Esophagus (tissue), 2 donors: ENCODE measurements at regions not wholly inside any gene's neighbourhood (a gene's known extent, or its start where the extent isn't known, plus 50 kb on each side); places are given as distances from the start of the nearest gene placed in this dataset.

ENCODE experiments used
- H3K27ac ChIP-seq, 2 donors: one replicate each; pipeline ENCODE4 v1.5.1; 2013; ENCODE audit warnings: low read depth in 2 of 2, mild to moderate bottlenecking in 2 of 2, inconsistent platforms in 1 of 2, low read length in 1 of 2, moderate library complexity in 1 of 2
- H3K27me3 ChIP-seq, 2 donors: one replicate each; pipeline ENCODE4 v1.6.1; 2013; ENCODE audit warnings: low read length in 2 of 2, control low read depth in 1 of 2, mild to moderate bottlenecking in 1 of 2; ENCODE audit not compliant: insufficient read depth in 2 of 2, control insufficient read depth in 1 of 2
- H3K36me3 ChIP-seq, 2 donors: one replicate each; pipeline ENCODE4 v1.6.1; 2013; ENCODE audit warnings: low read length in 1 of 2; ENCODE audit not compliant: control insufficient read depth in 2 of 2, insufficient read depth in 2 of 2
- H3K4me1 ChIP-seq, 2 donors: one replicate each; pipeline ENCODE4 v1.6.1; 2013; ENCODE audit warnings: low read length in 1 of 2; ENCODE audit not compliant: control insufficient read depth in 2 of 2, insufficient read depth in 2 of 2
- H3K4me3 ChIP-seq, 2 donors: one replicate each; pipeline ENCODE4 v1.5.1; 2013; ENCODE audit warnings: low read length in 2 of 2, mild to moderate bottlenecking in 2 of 2, low read depth in 1 of 2, moderate library complexity in 1 of 2
- H3K9me3 ChIP-seq, 2 donors: one replicate each; pipeline ENCODE4 v1.6.1; 2013; ENCODE audit warnings: mild to moderate bottlenecking in 2 of 2, low read depth in 1 of 2, low read length in 1 of 2, moderate library complexity in 1 of 2; ENCODE audit not compliant: control insufficient read depth in 2 of 2, insufficient read depth in 1 of 2
- WGBS, 2 donors: extraction: QIAGEN DNeasy Blood & Tissue Kit; methylation state at CpG; one replicate each; pipeline ENCODE4 v1.1.7; 2013; 5-methylcytosine and 5-hydroxymethylcytosine counted together
- donor health status: healthy with polysubstance abuse.
- donor health status: Bipolar disorder and iron deficiency.

GRCh38 chr20:11045412-11046175 is 371.8 kb upstream of the JAG1 start:
- 82 to 88% methylated on average over 8 of the region's 8 CpGs for WGBS, 2 donors
- H3K9me3 ChIP-seq: no peaks in the 10 kb centered on the region
- H3K4me1 ChIP-seq: no peaks in the 10 kb centered on the region
- no peaks in the 10 kb centered on the region for H3K36me3 ChIP-seq
- H3K27me3 ChIP-seq: no peaks in the 10 kb centered on the region
- H3K4me3 ChIP-seq: no peak overlapping the region
- H3K27ac ChIP-seq: no peak overlapping the region

- WGBS, 2 donors: 33 to 34% methylated on average over 2 of the region's 2 CpGs
These were observed 373.8 kb upstream of the JAG1 start for GRCh38 chr20:11047559-11047958.

GRCh38 chr20:11048739-11049138 is 374.9 kb upstream of the JAG1 start:
- Histone ChIP-seq H3K4me1 (no peaks in the 10 kb centered on the region), H3K27me3 (no peaks in the 10 kb centered on the region), H3K9me3 (no peaks in the 10 kb centered on the region), H3K27ac (no peak overlapping the region), H3K4me3 (no peak overlapping the region), H3K36me3 (no peaks in the 10 kb centered on the region)

More at GRCh38 chr20:11047559-11047958, 373.8 kb upstream of the JAG1 start:
- no peaks in the 10 kb centered on the region for H3K9me3 ChIP-seq
- H3K27ac ChIP-seq: no peak overlapping the region
- H3K4me1 ChIP-seq: no peaks in the 10 kb centered on the region
- no peaks in the 10 kb centered on the region for H3K36me3 ChIP-seq
- H3K27me3 ChIP-seq: no peaks in the 10 kb centered on the region
- no peak overlapping the region for H3K4me3 ChIP-seq

GRCh38 chr20:11050350-11050749 is 376.6 kb upstream of the JAG1 start:
- no peaks in the 10 kb centered on the region for H3K4me1 ChIP-seq
- 73 to 81% methylated on average over 2 of the region's 2 CpGs for WGBS, 2 donors
- no peaks in the 10 kb centered on the region for H3K9me3 ChIP-seq
- H3K27me3 ChIP-seq: no peaks in the 10 kb centered on the region
- H3K27ac ChIP-seq: no peak overlapping the region
- H3K36me3 ChIP-seq: no peaks in the 10 kb centered on the region
- no peak overlapping the region for H3K4me3 ChIP-seq

GRCh38 chr20:11051136-11051535 is 377.3 kb upstream of the JAG1 start:
- 61 to 72% methylated on average over 3 of the region's 3 CpGs for WGBS, 2 donors
- no peak overlapping the region for H3K4me3 ChIP-seq
- no peaks in the 10 kb centered on the region for H3K36me3 ChIP-seq
- no peaks in the 10 kb centered on the region for H3K27me3 ChIP-seq
- no peak overlapping the region for H3K27ac ChIP-seq
- no peaks in the 10 kb centered on the region for H3K9me3 ChIP-seq
- no peaks in the 10 kb centered on the region for H3K4me1 ChIP-seq

- no peaks in the 10 kb centered on the region for H3K4me1 ChIP-seq
- H3K27ac ChIP-seq: no peak overlapping the region
- no peaks in the 10 kb centered on the region for H3K36me3 ChIP-seq
- no peak overlapping the region for H3K4me3 ChIP-seq
- H3K27me3 ChIP-seq: no peaks in the 10 kb centered on the region
- H3K9me3 ChIP-seq: no peaks in the 10 kb centered on the region
These were observed 379.5 kb upstream of the JAG1 start for GRCh38 chr20:11053310-11053709.

- Histone ChIP-seq H3K9me3 (no peaks in the 10 kb centered on the region), H3K36me3 (no peaks in the 10 kb centered on the region), H3K4me3 (no peak overlapping the region), H3K27ac (no peak overlapping the region), H3K4me1 (no peaks in the 10 kb centered on the region), H3K27me3 (no peaks in the 10 kb centered on the region)
- 81 to 85% methylated on average over 8 of the region's 8 CpGs for WGBS, 2 donors
These were observed 380.6 kb upstream of the JAG1 start for GRCh38 chr20:11054266-11054993.

- Histone ChIP-seq H3K9me3 (no peaks in the 10 kb centered on the region), H3K36me3 (no peaks in the 10 kb centered on the region), H3K4me3 (no peak overlapping the region), H3K27me3 (no peaks in the 10 kb centered on the region), H3K4me1 (no peaks in the 10 kb centered on the region), H3K27ac (no peak overlapping the region)
- 81 to 82% methylated on average over 5 of the region's 5 CpGs for WGBS, 2 donors
These were observed 382.6 kb upstream of the JAG1 start for GRCh38 chr20:11056414-11056813.

- Histone ChIP-seq H3K9me3 (no peaks in the 10 kb centered on the region), H3K4me3 (no peak overlapping the region), H3K27ac (no peak overlapping the region), H3K27me3 (no peaks in the 10 kb centered on the region), H3K4me1 (no peaks in the 10 kb centered on the region), H3K36me3 (no peaks in the 10 kb centered on the region)
- WGBS, 2 donors: 58 to 63% methylated on average over 1 of the region's 1 CpG
These were observed 383.8 kb upstream of the JAG1 start for GRCh38 chr20:11057624-11058023.

GRCh38 chr20:11059659-11060058 is 385.9 kb upstream of the JAG1 start:
- Histone ChIP-seq H3K27ac (no peak overlapping the region), H3K9me3 (no peaks in the 10 kb centered on the region), H3K4me3 (no peak overlapping the region), H3K36me3 (no peaks in the 10 kb centered on the region), H3K4me1 (no peaks in the 10 kb centered on the region), H3K27me3 (no peaks in the 10 kb centered on the region)
- 49 to 81% methylated on average over 2 of the region's 2 CpGs for WGBS, 2 donors
